Immature natural killer cell (primary cell): ENCODE measurements at regions not wholly inside any gene's neighbourhood (a gene's known extent, or its start where the extent isn't known, plus 50 kb on each side); places are given as distances from the start of the nearest gene placed in this dataset.

Source experiments
- DNase-seq, 3 donors: peaks; one replicate each; pipeline ENCODE4 v3.0.0; 2022; ENCODE audit warnings: mixed read lengths in 1 of 3
- H3K27ac Mint-ChIP-seq, 6 donors: one replicate each; pipeline ENCODE4 v1.8.0; 2020; ENCODE audit warnings: mixed read lengths in 6 of 6, mild to moderate bottlenecking in 5 of 6, inconsistent platforms in 4 of 6, moderate library complexity in 3 of 6
- H3K27me3 Mint-ChIP-seq, 3 donors: one replicate each; pipeline ENCODE4 v1.8.0; 2020 to 2021; ENCODE audit warnings: low read depth in 3 of 3, mild to moderate bottlenecking in 3 of 3, mixed read lengths in 3 of 3, moderate library complexity in 3 of 3, inconsistent platforms in 1 of 3
- H3K36me3 Mint-ChIP-seq, 3 donors: one replicate each; pipeline ENCODE4 v1.8.0; 2020; ENCODE audit warnings: mixed read lengths in 3 of 3, inconsistent platforms in 2 of 3, mild to moderate bottlenecking in 2 of 3
- H3K4me1 Mint-ChIP-seq, 2 donors: one replicate each; pipeline ENCODE4 v1.8.0; 2020; ENCODE audit warnings: inconsistent platforms in 2 of 2, mild to moderate bottlenecking in 2 of 2, mixed read lengths in 2 of 2, moderate library complexity in 1 of 2
- H3K4me3 Mint-ChIP-seq, 5 donors: one replicate each; pipeline ENCODE4 v1.8.0; 2020; ENCODE audit warnings: mild to moderate bottlenecking in 5 of 5, mixed read lengths in 5 of 5, inconsistent platforms in 3 of 5, moderate library complexity in 3 of 5
- H3K9me3 Mint-ChIP-seq, 6 donors: one replicate each; pipeline ENCODE4 v1.8.0; 2020; ENCODE audit warnings: mild to moderate bottlenecking in 6 of 6, mixed read lengths in 6 of 6, inconsistent platforms in 4 of 6, moderate library complexity in 3 of 6

DNA sequence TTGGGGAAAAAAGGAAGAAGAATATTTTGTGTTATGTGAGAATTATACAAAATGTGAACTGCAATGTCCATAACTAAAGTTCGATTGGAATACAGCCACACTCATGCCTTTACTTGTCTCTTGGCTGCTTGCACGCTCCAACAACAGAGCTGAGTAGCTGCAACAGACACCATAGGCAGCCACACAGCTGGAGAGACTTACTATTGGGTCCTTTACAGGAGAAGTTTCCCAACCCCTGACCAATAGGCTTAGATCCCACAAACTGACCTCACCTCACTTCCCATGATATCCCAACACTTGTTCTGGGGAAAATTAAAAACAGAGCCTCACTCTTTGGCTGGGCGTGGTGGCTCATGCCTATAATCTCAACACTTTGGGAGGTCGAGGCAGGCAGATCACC lies 213.8 kb downstream of the SH3BP4 start:
- no peaks in the 10 kb centered on the region for H3K36me3 Mint-ChIP-seq
- no peak overlapping the region for H3K4me3 Mint-ChIP-seq
- DNase-seq = no peak
- H3K27ac Mint-ChIP-seq = no peak overlapping the region
- H3K27me3 Mint-ChIP-seq = peaks cover 0 to 5% (median 4%) of the 10 kb centered on the region in 3 donors
- H3K9me3 Mint-ChIP-seq = peaks cover 0 to 1% (median 0%) of the 10 kb centered on the region in 6 donors
- H3K4me1 Mint-ChIP-seq = no peaks in the 10 kb centered on the region

DNA sequence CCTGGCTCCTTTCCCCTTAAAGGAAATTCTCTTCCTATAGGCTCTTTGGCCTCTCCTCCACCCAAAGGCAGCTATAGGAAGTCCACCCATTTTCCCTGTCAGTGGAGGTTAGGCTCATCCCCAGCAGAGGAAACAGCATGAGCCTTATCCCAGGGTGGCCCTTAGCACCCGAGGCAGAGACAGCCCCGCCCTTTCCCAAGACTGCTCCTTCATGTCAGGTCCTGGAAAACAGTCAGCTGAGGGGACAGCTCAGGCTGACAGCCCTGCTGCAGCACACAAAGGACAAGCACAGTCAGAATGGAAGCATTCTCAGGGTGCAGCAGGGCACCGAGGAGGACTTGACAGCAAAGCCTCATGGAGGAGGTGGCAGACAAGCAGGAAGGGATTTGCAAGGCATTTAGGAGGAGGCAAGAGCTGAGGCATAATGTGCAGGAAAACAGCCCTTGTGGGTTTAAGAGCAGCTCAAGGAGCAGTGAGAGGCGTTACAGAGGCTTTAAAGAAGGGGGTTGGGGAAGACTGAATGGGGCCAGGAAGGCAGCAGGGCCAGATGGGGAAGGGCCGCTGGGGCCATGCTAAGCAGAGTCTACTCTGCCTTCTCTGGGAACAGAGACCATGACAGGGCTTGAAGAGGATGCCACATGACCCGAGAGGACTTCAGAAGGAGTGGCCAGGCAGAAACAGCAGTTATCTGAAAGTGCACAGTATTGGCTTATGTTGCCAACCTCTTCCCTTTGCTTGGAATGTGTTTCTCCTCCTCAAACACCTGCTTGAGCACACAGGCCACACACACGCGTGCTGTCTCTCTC lies 216.6 kb downstream of the SH3BP4 start:
- no peaks in the 10 kb centered on the region for H3K4me1 Mint-ChIP-seq
- no peaks in the 10 kb centered on the region for H3K36me3 Mint-ChIP-seq
- peaks cover 0 to 1% (median 0%) of the 10 kb centered on the region in 6 donors for H3K9me3 Mint-ChIP-seq
- peaks cover 0 to 7% (median 6%) of the 10 kb centered on the region in 3 donors for H3K27me3 Mint-ChIP-seq
- no peak overlapping the region for H3K4me3 Mint-ChIP-seq
- no peak for DNase-seq
- peak overlapping the region in 1 of 6 donors; percentile 61 for H3K27ac Mint-ChIP-seq

DNA sequence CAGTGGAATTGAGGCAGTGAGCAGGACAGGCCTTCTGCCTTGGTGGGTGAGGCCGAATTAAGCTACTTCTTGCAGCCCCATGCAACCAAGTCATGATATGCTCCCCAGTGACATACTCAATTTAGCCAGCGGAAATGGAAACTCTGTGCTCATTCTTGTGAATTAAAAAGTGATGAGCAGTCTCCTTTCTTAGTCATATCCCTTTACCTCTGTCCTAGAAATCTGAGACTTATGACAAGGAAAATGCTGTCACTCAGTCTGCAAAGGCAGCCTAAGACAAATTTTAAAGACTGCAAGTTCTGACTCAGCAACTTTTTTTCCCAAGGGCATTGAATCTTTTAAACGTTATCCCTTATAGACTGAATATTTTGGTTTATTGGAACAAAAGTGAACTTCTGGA lies 218.2 kb downstream of the SH3BP4 start:
- peaks cover 0 to 1% (median 0%) of the 10 kb centered on the region in 6 donors for H3K9me3 Mint-ChIP-seq
- peaks cover 1 to 13% (median 5%) of the 10 kb centered on the region in 3 donors for H3K27me3 Mint-ChIP-seq
- no peak for DNase-seq

DNA sequence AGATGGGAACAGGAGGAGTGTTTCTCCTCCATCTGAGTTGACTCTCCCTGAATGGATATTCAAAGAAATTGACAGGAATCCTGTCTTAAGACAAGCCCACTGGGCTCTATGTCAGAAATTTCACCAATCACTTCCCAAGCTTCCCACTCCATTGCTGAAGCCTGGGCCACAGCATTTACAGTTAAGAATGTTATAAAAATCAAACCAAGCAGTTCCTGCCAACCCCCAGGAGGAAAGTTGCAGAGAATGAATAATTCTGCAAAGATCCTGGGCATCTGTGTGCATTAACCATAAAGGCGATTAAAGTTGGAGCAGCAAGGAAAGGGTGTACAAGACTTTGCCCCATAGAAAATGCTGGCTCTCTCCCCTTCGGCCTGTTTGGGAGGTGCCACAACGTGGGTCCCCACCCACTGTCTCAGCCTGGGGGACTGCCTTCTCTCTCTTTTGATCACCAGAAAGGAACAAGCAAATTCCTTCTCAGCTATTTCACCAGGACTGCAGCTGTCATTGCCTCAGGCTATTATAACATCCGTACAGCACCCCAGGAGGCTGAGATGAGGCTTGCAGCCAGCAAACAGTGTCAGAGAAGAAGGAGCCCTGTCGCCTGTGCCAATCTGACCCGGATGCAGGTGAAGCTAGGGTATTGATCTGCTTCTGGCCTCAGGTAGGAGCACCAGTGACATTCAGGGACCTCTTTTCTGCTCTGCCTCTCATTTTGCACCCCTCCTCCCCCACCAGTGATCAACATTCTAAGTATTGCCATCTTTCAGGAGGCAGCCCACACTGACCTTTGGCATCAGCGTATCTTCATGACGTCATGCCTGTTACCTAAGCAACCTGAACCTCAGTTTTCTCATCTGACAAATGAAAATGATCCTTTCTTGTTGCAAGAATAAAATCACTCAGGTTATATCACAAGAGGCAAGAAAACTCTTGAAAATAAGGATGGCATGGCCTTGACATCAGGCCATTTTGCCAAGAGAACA lies 219.0 kb downstream of the SH3BP4 start:
- H3K9me3 Mint-ChIP-seq = peaks cover 0 to 1% (median 0%) of the 10 kb centered on the region in 6 donors
- no peak for DNase-seq
- H3K4me3 Mint-ChIP-seq = no peak overlapping the region
- H3K36me3 Mint-ChIP-seq = no peaks in the 10 kb centered on the region
- H3K27me3 Mint-ChIP-seq = peaks cover 1 to 16% (median 6%) of the 10 kb centered on the region in 3 donors
- no peak overlapping the region for H3K27ac Mint-ChIP-seq
- no peaks in the 10 kb centered on the region for H3K4me1 Mint-ChIP-seq

More for the DNA sequence above, 218.2 kb downstream of the SH3BP4 start:
- no peaks in the 10 kb centered on the region for H3K4me1 Mint-ChIP-seq
- no peaks in the 10 kb centered on the region for H3K36me3 Mint-ChIP-seq
- no peak overlapping the region for H3K4me3 Mint-ChIP-seq
- no peak overlapping the region for H3K27ac Mint-ChIP-seq

DNA sequence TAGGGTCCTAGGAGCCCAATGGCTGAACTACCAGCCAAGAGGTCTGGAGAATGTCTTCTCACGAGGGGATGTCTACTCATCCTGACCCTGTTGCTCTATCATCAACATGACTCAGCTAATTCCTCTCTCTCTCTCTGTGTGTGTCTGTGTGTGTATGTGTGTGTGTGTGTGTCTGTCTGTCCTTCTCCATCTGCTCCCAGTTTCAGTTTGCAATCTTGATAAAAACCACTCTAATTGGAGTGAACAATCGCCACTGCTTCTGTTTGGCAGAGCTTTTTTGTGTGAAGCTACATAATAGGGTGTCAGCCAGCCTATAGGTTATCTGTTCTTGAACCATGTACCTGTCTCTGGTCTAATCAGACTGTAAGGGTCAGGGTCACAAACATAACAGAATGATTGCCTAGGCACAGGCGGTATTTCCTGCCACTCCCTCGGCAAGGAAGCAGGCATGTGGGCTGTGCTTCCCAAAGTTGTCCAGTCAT lies 219.8 kb downstream of the SH3BP4 start:
- Mint-ChIP-seq H3K27ac (no peak overlapping the region), H3K36me3 (no peaks in the 10 kb centered on the region), H3K4me3 (no peak overlapping the region), H3K9me3 (peaks cover 0 to 3% (median 0%) of the 10 kb centered on the region in 6 donors), H3K4me1 (no peaks in the 10 kb centered on the region), H3K27me3 (peaks cover 1 to 19% (median 6%) of the 10 kb centered on the region in 3 donors)
- DNase-seq = no peak

DNA sequence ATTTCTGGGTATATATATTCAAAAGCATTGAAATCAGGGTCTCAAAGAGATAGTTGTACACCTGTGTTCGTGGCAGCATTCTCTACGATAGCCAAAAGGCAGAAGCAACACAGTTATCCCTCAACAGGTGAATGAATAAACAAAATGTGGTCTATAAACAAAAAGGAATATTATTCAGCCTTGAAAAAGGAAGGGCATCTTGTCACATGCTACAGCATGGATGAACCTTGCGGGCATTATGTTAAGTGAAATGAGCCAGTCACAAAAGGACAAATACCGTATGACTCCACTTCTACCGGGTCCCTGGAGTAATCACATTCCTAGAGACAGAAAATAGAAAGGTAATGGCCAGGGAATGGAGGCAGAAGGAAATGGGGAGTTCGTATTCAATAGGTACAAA lies 228.8 kb downstream of the SH3BP4 start:
- DNase-seq = no peak
- Mint-ChIP-seq H3K27me3 (peaks cover 3 to 17% (median 6%) of the 10 kb centered on the region in 3 donors), H3K27ac (no peak overlapping the region), H3K36me3 (no peaks in the 10 kb centered on the region), H3K4me3 (no peak overlapping the region), H3K4me1 (no peaks in the 10 kb centered on the region), H3K9me3 (peaks cover 0 to 11% (median 0%) of the 10 kb centered on the region in 6 donors)

DNA sequence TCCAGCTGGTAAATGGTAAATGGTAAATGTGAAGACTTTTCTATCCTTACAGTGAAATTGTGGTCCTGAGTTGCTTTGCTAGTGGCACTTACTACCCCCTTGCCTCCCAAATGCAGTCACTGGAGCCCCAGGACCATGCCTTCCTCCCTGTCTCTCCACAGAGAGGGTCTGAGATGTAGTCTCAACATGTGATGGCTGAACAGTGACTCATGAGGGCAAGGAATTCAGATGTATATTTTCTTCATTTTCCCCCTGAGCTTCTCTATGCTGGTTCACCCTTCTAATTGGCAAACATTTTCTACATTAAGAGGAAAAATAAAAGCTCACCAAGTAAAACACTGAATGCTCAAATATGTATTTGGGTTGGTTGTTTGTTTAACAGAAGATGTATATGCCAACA lies 232.0 kb downstream of the SH3BP4 start:
- no peaks in the 10 kb centered on the region for H3K4me1 Mint-ChIP-seq
- peaks cover 5 to 8% (median 5%) of the 10 kb centered on the region in 3 donors for H3K27me3 Mint-ChIP-seq
- H3K4me3 Mint-ChIP-seq = no peak overlapping the region
- no peak for DNase-seq
- peaks cover 0 to 5% (median 0%) of the 10 kb centered on the region in 6 donors for H3K9me3 Mint-ChIP-seq
- no peak overlapping the region for H3K27ac Mint-ChIP-seq
- H3K36me3 Mint-ChIP-seq = no peaks in the 10 kb centered on the region

DNA sequence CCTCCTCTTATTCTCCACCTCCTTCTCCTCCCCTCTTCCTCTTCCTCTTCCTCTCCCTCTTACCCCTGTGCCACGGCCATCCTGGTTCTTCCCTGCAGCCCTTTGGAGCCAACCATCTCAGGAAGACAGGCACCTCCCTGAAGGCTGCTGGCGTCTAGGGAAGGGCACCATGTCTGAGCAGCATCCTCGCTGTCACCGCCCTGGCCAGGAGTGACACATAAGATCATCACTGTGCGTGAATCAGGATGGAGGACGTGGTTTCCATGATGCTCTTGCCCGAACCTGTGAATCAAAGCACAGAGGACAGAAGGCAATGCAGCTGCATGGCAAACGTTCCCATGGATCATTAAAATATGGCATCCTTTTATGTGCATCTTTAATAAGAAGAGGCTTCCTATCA lies 236.0 kb downstream of the SH3BP4 start:
- H3K27me3 Mint-ChIP-seq = peaks cover 0 to 6% (median 5%) of the 10 kb centered on the region in 3 donors

DNA sequence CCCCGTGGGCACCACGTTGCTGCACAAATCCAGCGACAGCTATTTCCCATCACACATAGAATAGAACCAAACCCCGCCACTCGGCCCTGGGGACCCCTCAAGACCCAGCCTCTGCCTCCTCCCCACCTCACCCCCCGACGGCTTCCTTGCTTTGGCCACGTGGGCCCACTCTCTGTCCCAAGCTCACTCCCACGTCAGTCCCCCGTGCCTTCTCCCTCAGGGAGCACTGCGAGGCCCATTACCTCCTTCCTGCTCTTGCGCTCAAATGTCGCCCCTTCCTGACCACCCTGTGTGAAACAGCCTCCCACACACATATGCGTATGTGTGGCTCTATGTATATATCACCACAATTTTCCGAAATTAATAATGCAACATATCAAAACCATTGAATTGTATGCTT lies 239.7 kb downstream of the SH3BP4 start:
- Mint-ChIP-seq H3K27ac (no peak overlapping the region), H3K27me3 (peaks cover 4 to 10% (median 4%) of the 10 kb centered on the region in 3 donors), H3K9me3 (no peaks in the 10 kb centered on the region), H3K4me3 (no peak overlapping the region), H3K36me3 (no peaks in the 10 kb centered on the region), H3K4me1 (no peaks in the 10 kb centered on the region)
- DNase-seq = no peak

More for the DNA sequence above, 236.0 kb downstream of the SH3BP4 start:
- Mint-ChIP-seq H3K9me3 (peaks cover 0 to 2% (median 0%) of the 10 kb centered on the region in 6 donors), H3K4me1 (no peaks in the 10 kb centered on the region), H3K27ac (no peak overlapping the region), H3K4me3 (no peak overlapping the region), H3K36me3 (no peaks in the 10 kb centered on the region)
- DNase-seq = no peak

DNA sequence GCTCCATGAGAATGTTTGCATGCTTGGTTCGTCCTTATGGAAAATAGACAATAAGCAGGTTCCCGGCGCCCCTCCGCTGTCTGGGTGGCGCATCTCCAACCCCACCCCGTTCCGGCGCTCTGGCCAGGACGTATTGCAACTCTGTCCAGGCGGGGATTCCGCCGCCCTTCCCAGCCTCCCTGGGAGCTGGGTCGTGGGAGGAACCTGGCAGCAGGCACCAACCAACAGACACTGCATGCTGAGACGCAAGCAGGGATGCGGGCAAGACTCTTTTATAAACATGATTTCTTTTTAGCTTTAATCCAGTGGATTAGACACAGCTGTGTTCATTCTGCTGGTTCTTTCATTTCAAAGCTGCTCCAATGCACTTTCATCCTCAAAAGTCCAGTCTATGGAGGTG lies 240.2 kb downstream of the SH3BP4 start:
- H3K4me3 Mint-ChIP-seq = no peak overlapping the region

DNA sequence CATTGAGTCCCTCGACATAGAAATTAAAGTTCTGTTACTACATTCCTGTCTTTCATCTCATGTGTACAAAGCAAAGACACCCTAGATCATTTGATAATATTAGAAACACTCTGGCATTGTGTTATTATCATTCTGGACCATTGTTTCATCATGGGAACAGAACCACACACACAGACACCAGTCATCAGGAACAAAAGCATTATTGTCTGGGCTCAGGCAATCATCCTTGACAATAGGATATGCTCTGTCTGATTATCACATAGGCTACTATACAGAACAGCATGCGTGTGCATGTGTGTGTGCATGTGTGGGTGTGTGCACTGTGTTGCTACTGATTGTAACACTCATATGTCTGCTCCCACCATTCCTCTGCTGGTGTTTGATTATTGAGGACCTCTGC lies 242.5 kb downstream of the SH3BP4 start:
- no peak for DNase-seq
- no peak overlapping the region for H3K4me3 Mint-ChIP-seq
- peaks cover 2 to 12% (median 2%) of the 10 kb centered on the region in 3 donors for H3K27me3 Mint-ChIP-seq
- H3K4me1 Mint-ChIP-seq = no peaks in the 10 kb centered on the region
- no peaks in the 10 kb centered on the region for H3K9me3 Mint-ChIP-seq
- no peak overlapping the region for H3K27ac Mint-ChIP-seq
- H3K36me3 Mint-ChIP-seq = no peaks in the 10 kb centered on the region

More for the DNA sequence above, 240.2 kb downstream of the SH3BP4 start:
- Mint-ChIP-seq H3K27ac (no peak overlapping the region), H3K27me3 (peaks cover 2 to 10% (median 4%) of the 10 kb centered on the region in 3 donors), H3K9me3 (no peaks in the 10 kb centered on the region), H3K36me3 (no peaks in the 10 kb centered on the region), H3K4me1 (no peaks in the 10 kb centered on the region)
- DNase-seq = no peak

DNA sequence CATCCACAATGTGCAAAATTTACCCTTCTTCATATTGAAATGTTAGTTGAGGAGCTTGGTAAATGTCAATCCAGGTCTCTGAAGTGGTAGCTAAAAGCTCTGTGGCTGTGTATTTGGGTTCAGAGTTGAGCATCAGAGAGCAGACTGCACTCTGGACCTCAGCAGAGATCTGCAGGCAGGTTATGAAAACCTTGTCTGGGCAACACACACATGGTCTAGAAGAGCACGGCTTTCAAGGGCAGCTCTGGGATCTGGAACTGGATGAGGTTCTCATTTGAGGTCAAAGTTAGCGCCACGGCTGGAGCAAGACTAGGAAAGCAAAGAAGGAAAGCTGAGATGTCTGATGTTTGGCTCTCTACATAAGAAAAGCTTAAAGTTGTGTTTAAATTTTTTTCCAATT lies 243.0 kb downstream of the SH3BP4 start:
- Mint-ChIP-seq H3K27ac (no peak overlapping the region), H3K4me1 (no peaks in the 10 kb centered on the region), H3K4me3 (no peak overlapping the region), H3K9me3 (no peaks in the 10 kb centered on the region), H3K27me3 (peaks cover 2 to 12% (median 2%) of the 10 kb centered on the region in 3 donors), H3K36me3 (no peaks in the 10 kb centered on the region)
- no peak for DNase-seq

DNA sequence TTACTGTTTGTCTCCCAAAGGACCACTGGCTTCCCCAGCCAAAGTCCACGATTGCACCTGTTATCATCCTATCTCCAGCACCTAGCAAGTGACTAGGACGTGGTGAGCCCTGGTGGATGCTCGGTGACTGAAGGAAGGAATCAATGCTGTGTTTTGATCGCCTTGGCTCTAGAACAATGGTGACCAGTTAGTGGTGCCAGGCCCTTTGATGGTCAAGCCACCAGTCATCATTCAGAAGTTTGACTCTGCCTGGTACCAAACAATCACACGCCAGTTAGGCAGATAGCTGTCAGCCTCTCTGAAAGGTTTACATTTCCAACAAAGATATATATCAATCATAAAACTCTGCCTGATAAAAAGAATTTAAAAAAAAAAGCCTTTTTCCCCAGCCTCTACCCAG lies 244.1 kb downstream of the SH3BP4 start:
- Mint-ChIP-seq H3K4me1 (no peaks in the 10 kb centered on the region), H3K36me3 (no peaks in the 10 kb centered on the region), H3K4me3 (no peak overlapping the region), H3K27me3 (peaks cover 4 to 12% (median 6%) of the 10 kb centered on the region in 3 donors), H3K9me3 (no peaks in the 10 kb centered on the region), H3K27ac (no peak overlapping the region)
- DNase-seq = no peak

DNA sequence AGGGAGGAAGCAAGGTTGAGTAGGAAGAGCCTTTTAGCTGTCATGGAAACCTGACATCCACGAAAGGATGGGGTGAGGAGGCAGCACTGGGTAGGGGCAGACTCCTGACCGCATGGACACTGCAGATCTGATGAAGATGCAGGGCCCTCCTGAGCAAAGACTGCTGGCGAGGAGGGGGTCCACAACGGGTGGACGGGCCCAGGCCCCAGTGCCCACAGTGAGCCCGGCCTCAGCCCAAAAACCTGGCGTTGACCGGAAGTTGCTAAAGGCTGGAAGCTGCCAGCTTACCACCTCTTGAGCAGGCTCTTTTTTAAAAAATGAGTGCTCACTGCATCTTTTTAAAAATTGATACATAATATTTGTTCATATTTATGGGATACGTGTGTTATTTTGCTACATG lies 247.3 kb downstream of the SH3BP4 start:
- Mint-ChIP-seq H3K27ac (no peak overlapping the region), H3K36me3 (no peaks in the 10 kb centered on the region), H3K4me3 (no peak overlapping the region), H3K4me1 (no peaks in the 10 kb centered on the region), H3K9me3 (no peaks in the 10 kb centered on the region), H3K27me3 (peaks cover 4 to 12% (median 4%) of the 10 kb centered on the region in 3 donors)
- no peak for DNase-seq
